Fibroblast of lung (primary cell): ENCODE measurements at regions not wholly inside any gene's neighbourhood (a gene's known extent, or its start where the extent isn't known, plus 50 kb on each side); places are given as distances from the start of the nearest gene placed in this dataset.

ENCODE experiments used
- DNase-seq, 2 donors: peaks; one replicate each; pipeline versions ENCODE4 v3.0.0 to v3.0.0-alpha.2; 2010; ENCODE audit warnings: low read depth in 2 of 2
- H2AFZ ChIP-seq: 2 replicates; pipeline ENCODE4 v1.5.1; 2012; ENCODE audit warnings: low read length, control low read depth, inconsistent platforms
- H3K27ac ChIP-seq: 2 replicates; pipeline ENCODE4 v1.5.1; 2011; ENCODE audit warnings: low read length, control low read depth; ENCODE audit not compliant: insufficient read depth
- H3K27me3 ChIP-seq: 2 replicates; pipeline ENCODE4 v1.5.1; 2011; ENCODE audit warnings: mild to moderate bottlenecking, low read length; ENCODE audit not compliant: control insufficient read depth, insufficient read depth
- H3K36me3 ChIP-seq: 2 replicates; pipeline ENCODE4 v1.5.1; 2011; ENCODE audit warnings: low read length; ENCODE audit not compliant: control insufficient read depth, insufficient read depth
- H3K4me1 ChIP-seq: 2 replicates; pipeline ENCODE4 v1.5.1; 2011; ENCODE audit warnings: low read length; ENCODE audit not compliant: control insufficient read depth, insufficient read depth; ENCODE audit errors: extremely low read depth
- H3K4me2 ChIP-seq: 2 replicates; pipeline ENCODE4 v1.5.1; 2011; ENCODE audit warnings: low read length, control low read depth; ENCODE audit not compliant: insufficient read depth; ENCODE audit errors: extremely low read depth
- H3K4me3 ChIP-seq, 4 experiments: fragments of 200-600 bp in 1 of 4; sonication (generic) in 1 of 4; replicated peaks in 1 of 4; 2 replicates each; pipeline ENCODE4 v1.5.1; 2011 to 2016; ENCODE audit warnings: low read length in 4 of 4, low read depth in 3 of 4, mild to moderate bottlenecking in 3 of 4, control low read depth in 2 of 4, inconsistent platforms in 1 of 4, mixed read lengths in 1 of 4; ENCODE audit not compliant: insufficient read depth in 1 of 4; ENCODE audit errors: control extremely low read depth in 1 of 4
- H3K79me2 ChIP-seq: 2 replicates; pipeline ENCODE4 v1.5.1; 2012; ENCODE audit warnings: mild to moderate bottlenecking, low read length, inconsistent platforms; ENCODE audit not compliant: control insufficient read depth, insufficient read depth
- H3K9ac ChIP-seq: 2 replicates; pipeline ENCODE4 v1.5.1; 2011; ENCODE audit warnings: mild to moderate bottlenecking, low read length, control low read depth; ENCODE audit not compliant: insufficient read depth
- H3K9me3 ChIP-seq: 2 replicates; pipeline ENCODE4 v1.5.1; 2012; ENCODE audit warnings: low read depth, low read length; ENCODE audit not compliant: control insufficient read depth, insufficient read depth
- H4K20me1 ChIP-seq: 2 replicates; pipeline ENCODE4 v1.5.1; 2011; ENCODE audit warnings: low read length; ENCODE audit not compliant: control insufficient read depth, insufficient read depth; ENCODE audit errors: extremely low read depth
- CTCF ChIP-seq, 2 donors: IDR thresholded peaks in 1 of 2; conservative IDR thresholded peaks in 1 of 2; 1 replicate in 1 of 2; 2 replicates in 1 of 2; pipeline ENCODE4 v1.5.1; 2011 to 2012; ENCODE audit warnings: low read length in 2 of 2, control low read depth in 1 of 2, inconsistent platforms in 1 of 2, low read depth in 1 of 2, mild to moderate bottlenecking in 1 of 2
- EZH2 ChIP-seq: IDR thresholded peaks from 2 replicates; pipeline ENCODE4 v1.5.1; 2012; ENCODE audit warnings: low read length, control low read depth, mild to moderate bottlenecking; ENCODE audit errors: missing control alignments

- H3K4me2 ChIP-seq = no peak overlapping the region
- no peaks in the 10 kb centered on the region for H3K9me3 ChIP-seq
- H2AFZ ChIP-seq = no peak overlapping the region
- H3K36me3 ChIP-seq = no peaks in the 10 kb centered on the region
- no peaks in the 10 kb centered on the region for H3K4me1 ChIP-seq
- no peak overlapping the region for H3K4me3 ChIP-seq
- DNase-seq = no peak
- no peak overlapping the region for H3K27ac ChIP-seq
- no peaks in the 10 kb centered on the region for H4K20me1 ChIP-seq
- TF ChIP-seq EZH2 = no peak
- no peak for TF ChIP-seq CTCF (conservative IDR thresholded peaks at IDR 0.05 in 1 of 2, IDR thresholded peaks at IDR 0.05 in 1 of 2; ENCODE audit: low read depth in 1 of 2, low read length in 2 of 2)
- no peak overlapping the region for H3K9ac ChIP-seq
- no peaks in the 10 kb centered on the region for H3K79me2 ChIP-seq
- no peaks in the 10 kb centered on the region for H3K27me3 ChIP-seq
These were observed 158.6 kb downstream of the ZNF664 start for GRCh38 chr12:124131659-124132058.

GRCh38 chr12:124132530-124132929 is 159.5 kb downstream of the ZNF664 start:
- Histone ChIP-seq H2AFZ (no peak overlapping the region), H3K4me2 (no peak overlapping the region), H3K79me2 (no peaks in the 10 kb centered on the region), H3K27ac (no peak overlapping the region), H3K9ac (no peak overlapping the region), H3K36me3 (no peaks in the 10 kb centered on the region), H3K27me3 (no peaks in the 10 kb centered on the region), H3K4me1 (no peaks in the 10 kb centered on the region), H3K9me3 (no peaks in the 10 kb centered on the region), H4K20me1 (no peaks in the 10 kb centered on the region), H3K4me3 (no peak overlapping the region)
- TF ChIP-seq CTCF (conservative IDR thresholded peaks at IDR 0.05 in 1 of 2, IDR thresholded peaks at IDR 0.05 in 1 of 2; ENCODE audit: low read depth in 1 of 2, low read length in 2 of 2) = no peak
- TF ChIP-seq EZH2 = no peak
- DNase-seq = no peak

GRCh38 chr12:124136796-124137195 is 158.1 kb upstream of the RFLNA start:
- no peaks in the 10 kb centered on the region for H3K27me3 ChIP-seq
- no peak for TF ChIP-seq EZH2
- no peak for TF ChIP-seq CTCF (conservative IDR thresholded peaks at IDR 0.05 in 1 of 2, IDR thresholded peaks at IDR 0.05 in 1 of 2; ENCODE audit: low read depth in 1 of 2, low read length in 2 of 2)
- no peaks in the 10 kb centered on the region for H3K4me1 ChIP-seq
- no peak for DNase-seq
- H3K36me3 ChIP-seq = no peaks in the 10 kb centered on the region
- no peak overlapping the region for H3K4me3 ChIP-seq
- H3K9me3 ChIP-seq = no peaks in the 10 kb centered on the region
- H4K20me1 ChIP-seq = no peaks in the 10 kb centered on the region
- no peak overlapping the region for H3K4me2 ChIP-seq
- H3K9ac ChIP-seq = no peak overlapping the region
- no peaks in the 10 kb centered on the region for H3K79me2 ChIP-seq
- no peak overlapping the region for H3K27ac ChIP-seq
- no peak overlapping the region for H2AFZ ChIP-seq
